Peyer's patch (tissue), 4 donors: ENCODE measurements at regions not wholly inside any gene's neighbourhood (a gene's known extent, or its start where the extent isn't known, plus 50 kb on each side); places are given as distances from the start of the nearest gene placed in this dataset.

Source experiments
- DNase-seq, 3 donors: peaks; one replicate each; pipeline ENCODE4 v3.0.0-alpha.2; 2017 to 2019
- H3K27ac ChIP-seq, 4 donors: fragments of 200-600 bp; sonication (generic); one replicate each; pipeline ENCODE4 v1.5.1; 2016 to 2019
- H3K27me3 ChIP-seq, 2 donors: fragments of 200-600 bp; sonication (generic); one replicate each; pipeline ENCODE4 v1.5.1; 2019
- H3K36me3 ChIP-seq, 3 donors: fragments of 200-600 bp; sonication (generic); one replicate each; pipeline ENCODE4 v1.5.1; 2016 to 2019
- H3K4me1 ChIP-seq, 4 donors: fragments of 200-600 bp; sonication (generic); one replicate each; pipeline ENCODE4 v1.5.1; 2016 to 2019
- H3K4me3 ChIP-seq, 4 donors: fragments of 200-600 bp; sonication (generic); 1 replicate in 3 of 4; 2 replicates in 1 of 4; pipeline ENCODE4 v1.5.1; 2016 to 2019; ENCODE audit warnings: mild to moderate bottlenecking in 1 of 4
- H3K9me3 ChIP-seq, 4 donors: fragments of 200-600 bp; sonication (generic); one replicate each; pipeline ENCODE4 v1.5.1; 2016 to 2019; ENCODE audit warnings: mild to moderate bottlenecking in 1 of 4
- POLR2A ChIP-seq, 2 donors: fragments of 450-650 bp; IDR thresholded peaks; one replicate each; pipeline ENCODE4 v1.5.1; 2017; ENCODE audit warnings: antibody characterized with exemption in 2 of 2, mild to moderate bottlenecking in 2 of 2, moderate library complexity in 2 of 2
- TF ChIP-seq, protein P1 (sequence below), 6 experiments: fragments of 450-650 bp in 4 of 6; fragments of 200-600 bp in 2 of 6; sonication (generic) in 1 of 6; IDR thresholded peaks; one replicate each; pipeline ENCODE4 v1.5.1; 2017 to 2019; ENCODE audit warnings: antibody characterized with exemption in 6 of 6, mild to moderate bottlenecking in 3 of 6, moderate library complexity in 1 of 6

GRCh38 chr5:57665146-57665936 lies 182.7 kb upstream of the ACTBL2 start:
- Histone ChIP-seq H3K27ac (no peak overlapping the region), H3K9me3 (no peaks in the 10 kb centered on the region), H3K27me3 (no peaks in the 10 kb centered on the region), H3K4me3 (no peak overlapping the region), H3K4me1 (no peaks in the 10 kb centered on the region), H3K36me3 (no peaks in the 10 kb centered on the region)
- TF ChIP-seq, protein P1, sequence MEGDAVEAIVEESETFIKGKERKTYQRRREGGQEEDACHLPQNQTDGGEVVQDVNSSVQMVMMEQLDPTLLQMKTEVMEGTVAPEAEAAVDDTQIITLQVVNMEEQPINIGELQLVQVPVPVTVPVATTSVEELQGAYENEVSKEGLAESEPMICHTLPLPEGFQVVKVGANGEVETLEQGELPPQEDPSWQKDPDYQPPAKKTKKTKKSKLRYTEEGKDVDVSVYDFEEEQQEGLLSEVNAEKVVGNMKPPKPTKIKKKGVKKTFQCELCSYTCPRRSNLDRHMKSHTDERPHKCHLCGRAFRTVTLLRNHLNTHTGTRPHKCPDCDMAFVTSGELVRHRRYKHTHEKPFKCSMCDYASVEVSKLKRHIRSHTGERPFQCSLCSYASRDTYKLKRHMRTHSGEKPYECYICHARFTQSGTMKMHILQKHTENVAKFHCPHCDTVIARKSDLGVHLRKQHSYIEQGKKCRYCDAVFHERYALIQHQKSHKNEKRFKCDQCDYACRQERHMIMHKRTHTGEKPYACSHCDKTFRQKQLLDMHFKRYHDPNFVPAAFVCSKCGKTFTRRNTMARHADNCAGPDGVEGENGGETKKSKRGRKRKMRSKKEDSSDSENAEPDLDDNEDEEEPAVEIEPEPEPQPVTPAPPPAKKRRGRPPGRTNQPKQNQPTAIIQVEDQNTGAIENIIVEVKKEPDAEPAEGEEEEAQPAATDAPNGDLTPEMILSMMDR (IDR thresholded peaks at IDR 0.05) = no peak
- TF ChIP-seq POLR2A (IDR thresholded peaks at IDR 0.05) = no peak
- no peak for DNase-seq

- H3K9me3 ChIP-seq = no peaks in the 10 kb centered on the region
- no peaks in the 10 kb centered on the region for H3K36me3 ChIP-seq
- H3K27ac ChIP-seq = no peak overlapping the region
- TF ChIP-seq, protein P1 (IDR thresholded peaks at IDR 0.05) = no peak
- TF ChIP-seq POLR2A (IDR thresholded peaks at IDR 0.05) = no peak
- DNase-seq = no peak
- H3K4me1 ChIP-seq = no peaks in the 10 kb centered on the region
- H3K27me3 ChIP-seq = no peaks in the 10 kb centered on the region
- H3K4me3 ChIP-seq = no peak overlapping the region
Measured at GRCh38 chr5:57664700-57665099, 182.1 kb upstream of the ACTBL2 start.

GRCh38 chr5:57663466-57663865 lies 180.9 kb upstream of the ACTBL2 start:
- Histone ChIP-seq H3K4me1 (no peaks in the 10 kb centered on the region), H3K27me3 (no peaks in the 10 kb centered on the region), H3K4me3 (no peak overlapping the region), H3K27ac (no peak overlapping the region), H3K36me3 (no peaks in the 10 kb centered on the region), H3K9me3 (no peaks in the 10 kb centered on the region)
- TF ChIP-seq, protein P1 (IDR thresholded peaks at IDR 0.05) = no peak
- no peak for TF ChIP-seq POLR2A (IDR thresholded peaks at IDR 0.05)
- DNase-seq = no peak

- Histone ChIP-seq H3K27me3 (no peaks in the 10 kb centered on the region), H3K9me3 (no peaks in the 10 kb centered on the region), H3K36me3 (no peaks in the 10 kb centered on the region), H3K4me1 (no peaks in the 10 kb centered on the region), H3K4me3 (no peak overlapping the region), H3K27ac (no peak overlapping the region)
- TF ChIP-seq, protein P1 (IDR thresholded peaks at IDR 0.05) = no peak
- TF ChIP-seq POLR2A (IDR thresholded peaks at IDR 0.05) = no peak
- DNase-seq = no peak
Measured at GRCh38 chr5:57662991-57663390, 180.4 kb upstream of the ACTBL2 start.

GRCh38 chr5:57659886-57660285 lies 177.3 kb upstream of the ACTBL2 start:
- no peaks in the 10 kb centered on the region for H3K9me3 ChIP-seq
- TF ChIP-seq, protein P1 (IDR thresholded peaks at IDR 0.05) = no peak
- no peak for TF ChIP-seq POLR2A (IDR thresholded peaks at IDR 0.05)
- no peaks in the 10 kb centered on the region for H3K36me3 ChIP-seq
- no peaks in the 10 kb centered on the region for H3K27me3 ChIP-seq
- H3K27ac ChIP-seq = no peak overlapping the region
- DNase-seq = no peak
- no peak overlapping the region for H3K4me3 ChIP-seq
- no peaks in the 10 kb centered on the region for H3K4me1 ChIP-seq
